ENCODE measurements at regions not wholly inside any gene's neighbourhood (a gene's known extent, or its start where the extent isn't known, plus 50 kb on each side); places are given as distances from the start of the nearest gene placed in this dataset.

DNA sequence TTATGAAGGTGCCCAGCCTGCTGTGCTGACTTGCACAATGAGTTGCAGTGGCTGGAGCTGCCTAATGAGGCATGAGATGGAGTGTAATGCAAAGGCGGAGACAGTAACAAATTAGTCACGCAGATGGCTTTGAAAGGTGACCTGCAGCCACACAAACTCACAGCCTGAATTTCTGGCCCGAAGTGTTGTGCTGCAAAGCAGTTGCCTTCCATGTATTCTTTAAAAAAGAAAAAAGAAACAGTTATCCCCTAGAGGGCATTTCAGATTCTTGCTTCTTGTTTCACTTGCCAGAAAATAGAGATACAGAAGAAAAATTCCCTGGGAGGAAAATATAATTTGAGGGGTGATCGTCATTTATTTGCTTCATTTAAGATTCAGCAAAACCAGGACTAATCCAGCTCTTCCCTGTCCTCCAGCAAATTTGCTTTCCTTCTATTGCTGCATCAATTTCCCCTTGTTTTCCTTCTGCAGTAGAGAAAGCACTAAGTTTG, 239.9 kb downstream of the ADRA2A start:
- no peak for TF ChIP-seq RFX5 (IDR thresholded peaks at IDR 0.05; ENCODE audit: low read depth, low read length)
- no peak for TF ChIP-seq NFE2L2 (IDR thresholded peaks at IDR 0.05; ENCODE audit: low read depth, low read length)
- TF ChIP-seq MAZ (IDR thresholded peaks at IDR 0.05; ENCODE audit: borderline replicate concordance, low read depth, low read length) = no peak
- no peak for TF ChIP-seq MXI1 (IDR thresholded peaks at IDR 0.05; ENCODE audit: borderline replicate concordance, low read depth, low read length)
- H2BK15ac ChIP-seq (ENCODE audit: low read depth, low read length) = no peak overlapping the region
- ChIA-PET CTCF (no interaction called here), POLR2A (ENCODE audit: unreplicated experiment) (no interaction called here)
- no peaks in the 10 kb centered on the region for H3K36me3 ChIP-seq (ENCODE audit: control insufficient read depth, insufficient read depth, low read length)
- H3K56ac ChIP-seq (ENCODE audit: extremely low read depth, insufficient read depth, low read length) = no peak overlapping the region
- dilution Hi-C loops (cut with HindIII; ENCODE audit: low sequenced_read_pairs, unreplicated experiment) = no loop called here
- H3K27me3 ChIP-seq (ENCODE audit: control insufficient read depth, insufficient read depth, low read length) = no peaks in the 10 kb centered on the region
- H2AK5ac ChIP-seq (ENCODE audit: low read depth, low read length) = no peak overlapping the region
- H2AK9ac ChIP-seq (replicated peaks; ENCODE audit: low read depth, low read length, poor library complexity) = no peak overlapping the region
- H3K4me3 ChIP-seq (ENCODE audit: insufficient read depth, low read depth, low read length) = no peak overlapping the region
- H3K18ac ChIP-seq (ENCODE audit: low read depth, low read length) = no peak overlapping the region
- intact Hi-C loops (cut with micrococcal nuclease) = no loop called here
- no peak overlapping the region for H3K14ac ChIP-seq (replicated peaks; ENCODE audit: low read depth, low read length)
- no CpG with 5 or more reads among the region's 4 CpGs for WGBS, 2 experiments (ENCODE audit: extremely low coverage in 2 of 2, insufficient read length in 1 of 2)
- no peaks in the 10 kb centered on the region for H3K9me1 ChIP-seq (ENCODE audit: insufficient read depth, low read length)
- H4K8ac ChIP-seq (ENCODE audit: low read depth in 2 of 2, low read length in 2 of 2) = no peak overlapping the region
- no peak overlapping the region for H3K4ac ChIP-seq (ENCODE audit: low read depth, low read length)
- H3K9ac ChIP-seq (ENCODE audit: low read depth, low read length) = no peak overlapping the region
- no TSS peak for BruUV-seq (replicated peaks)
- no peak overlapping the region for H3K27ac ChIP-seq (ENCODE audit: insufficient read depth, low read length)
- H3K23ac ChIP-seq (ENCODE audit: low read depth, low read length) = no peak overlapping the region
- H4K20me1 ChIP-seq (ENCODE audit: insufficient read depth, low read length) = no peaks in the 10 kb centered on the region
- no peak overlapping the region for H4K5ac ChIP-seq (ENCODE audit: low read depth, low read length)
- no peak overlapping the region for H2AFZ ChIP-seq (replicated peaks; ENCODE audit: low read length, poor library complexity)
- in situ Hi-C loops (cut with MboI; ENCODE audit: low sequenced_read_pairs) = no loop called here
- no peak overlapping the region for H2BK120ac ChIP-seq (ENCODE audit: low read depth, low read length)
- H2BK20ac ChIP-seq (ENCODE audit: low read depth, low read length) = no peak overlapping the region
- no peak overlapping the region for H3K4me2 ChIP-seq (ENCODE audit: low read depth, low read length)
- H4K91ac ChIP-seq (ENCODE audit: insufficient read depth, low read depth, low read length) = no peak overlapping the region
- ATAC-seq (ENCODE audit: low read depth) (no peak), DNase-seq (no peak)
- peaks cover 6% of the 10 kb centered on the region for H3K9me3 ChIP-seq (ENCODE audit: control insufficient read depth, insufficient read depth, low read length)
- no peak overlapping the region for H2BK5ac ChIP-seq (ENCODE audit: low read depth, low read length, poor library complexity, severe bottlenecking)
- H3K4me1 ChIP-seq (ENCODE audit: control insufficient read depth, insufficient read depth, low read length) = no peaks in the 10 kb centered on the region
- H3K79me1 ChIP-seq (ENCODE audit: low read depth in 1 of 2, low read length in 2 of 2) = no peaks in the 10 kb centered on the region
